GM21360 (cell line): ENCODE measurements at regions not wholly inside any gene's neighbourhood (a gene's known extent, or its start where the extent isn't known, plus 50 kb on each side); places are given as distances from the start of the nearest gene placed in this dataset.
A peak's percentile ranks its signal among the peaks of the same experiment; 100 is the strongest.
"Not testable (repeated sequence)": the region's sequence is repeated elsewhere in the genome, so short reads cannot be mapped to it uniquely, and the experiment has no call there.

Experiments used
- ATAC-seq: cut with Tn5 transposase; IDR thresholded peaks from one replicate; pipeline ENCODE4 v1.9.1; 2021; ENCODE audit warnings: mild to moderate bottlenecking, moderate library complexity; ENCODE audit not compliant: unreplicated experiment

GRCh38 chr12:14032191-14032590 is 50.8 kb upstream of the GRIN2B start:
- ATAC-seq = not testable (repeated sequence)

DNA sequence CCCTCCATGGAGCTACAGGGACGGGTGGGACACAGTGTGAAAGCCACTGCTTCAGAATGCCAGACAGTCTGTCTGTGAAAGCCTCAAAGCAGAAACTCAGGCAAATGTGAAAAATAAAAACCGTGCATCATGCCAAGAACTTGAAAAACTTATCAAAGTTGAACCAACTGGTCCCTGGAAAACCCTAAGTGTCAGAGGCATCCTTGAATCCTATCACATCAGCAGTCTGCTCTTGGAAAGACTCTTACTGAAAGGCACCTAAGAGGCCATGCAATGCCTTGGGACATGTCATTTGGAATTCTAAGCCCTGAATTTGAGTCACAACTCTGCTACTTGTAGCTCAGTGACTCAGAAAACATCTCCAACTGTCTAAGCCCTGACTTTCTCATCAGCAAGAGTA is 62.4 kb upstream of the GRIN2B start:
- no peak for ATAC-seq

GRCh38 chr12:14048941-14049545 is 67.6 kb upstream of the GRIN2B start:
- no peak for ATAC-seq

DNA sequence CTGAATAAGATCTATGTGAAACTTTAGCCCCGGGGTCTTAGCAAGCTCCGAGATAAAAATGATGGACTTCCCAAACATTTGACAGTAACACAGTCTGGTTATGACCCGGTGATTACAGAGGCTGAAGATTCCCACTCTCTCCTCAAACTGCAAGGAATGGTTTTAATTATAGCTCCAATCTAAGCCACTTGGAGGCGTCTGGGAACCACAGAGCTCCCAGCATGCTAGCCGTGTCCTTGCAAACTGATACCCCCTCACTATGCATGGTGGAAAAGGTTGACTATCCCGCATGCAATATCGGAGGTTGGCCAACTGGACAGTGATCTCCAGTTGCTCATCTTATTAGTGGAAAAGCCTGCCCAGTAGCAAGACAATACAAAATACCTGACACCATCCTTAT is 76.5 kb upstream of the GRIN2B start:
- ATAC-seq = no peak

- ATAC-seq = no peak
Observed at GRCh38 chr12:14058717-14059116, 77.3 kb upstream of the GRIN2B start.

DNA sequence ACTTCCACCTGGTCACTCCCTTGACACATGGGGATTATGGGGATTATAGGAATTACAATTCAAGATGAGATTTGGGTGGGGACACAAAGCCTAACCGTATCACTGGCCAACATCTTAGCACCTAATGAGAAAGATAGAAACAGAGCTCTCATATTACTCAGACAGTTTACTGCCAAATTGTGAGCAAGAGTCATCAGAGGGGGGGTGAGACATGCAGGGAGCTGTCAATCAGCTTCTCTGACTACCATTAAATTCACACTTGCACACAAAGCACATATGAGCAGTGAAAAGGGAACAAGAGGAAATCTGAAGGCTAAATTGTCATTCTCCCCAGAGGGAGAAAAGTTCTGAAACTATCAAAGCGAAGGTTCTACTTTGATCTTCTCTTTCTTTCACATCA is 78.1 kb upstream of the GRIN2B start:
- ATAC-seq = no peak

DNA sequence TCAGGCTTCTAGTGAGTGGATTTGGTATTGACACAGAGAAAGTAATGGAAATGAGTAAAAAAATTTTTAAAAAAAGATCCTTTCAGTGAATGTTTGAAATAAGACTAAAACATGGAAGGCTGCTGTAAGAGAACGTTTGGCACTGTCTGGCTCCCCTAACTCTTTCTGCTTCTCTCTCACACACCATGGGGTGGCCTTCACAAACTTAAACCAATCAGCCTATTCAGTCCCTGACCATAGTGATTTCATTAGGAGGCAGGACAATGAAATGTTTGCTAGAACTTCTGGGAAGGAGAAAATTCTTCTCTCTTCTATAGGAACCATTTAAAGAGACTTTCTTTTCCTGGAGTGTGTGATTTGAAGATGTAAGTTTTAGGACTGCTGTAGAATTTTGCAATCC is 84.2 kb upstream of the GRIN2B start:
- ATAC-seq = no peak

DNA sequence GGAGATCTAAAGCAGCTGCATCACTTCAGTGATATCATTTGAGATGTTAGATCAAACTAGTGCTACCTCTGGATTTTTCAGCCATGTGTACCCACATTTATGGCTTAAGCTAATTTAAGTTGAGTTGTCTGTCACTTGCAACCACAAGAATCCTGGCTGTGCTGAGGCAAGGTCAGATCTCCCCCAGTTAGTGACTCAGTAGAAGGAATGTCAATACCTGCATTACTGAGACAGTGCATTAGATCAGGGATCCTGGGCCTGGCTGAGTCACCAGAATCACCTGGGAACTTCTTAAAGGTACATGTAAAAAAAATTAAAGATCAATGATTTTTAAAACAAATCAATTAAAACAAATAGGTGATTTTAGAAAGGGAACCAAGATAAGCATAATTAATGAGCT is 84.6 kb upstream of the GRIN2B start:
- ATAC-seq = no peak

DNA sequence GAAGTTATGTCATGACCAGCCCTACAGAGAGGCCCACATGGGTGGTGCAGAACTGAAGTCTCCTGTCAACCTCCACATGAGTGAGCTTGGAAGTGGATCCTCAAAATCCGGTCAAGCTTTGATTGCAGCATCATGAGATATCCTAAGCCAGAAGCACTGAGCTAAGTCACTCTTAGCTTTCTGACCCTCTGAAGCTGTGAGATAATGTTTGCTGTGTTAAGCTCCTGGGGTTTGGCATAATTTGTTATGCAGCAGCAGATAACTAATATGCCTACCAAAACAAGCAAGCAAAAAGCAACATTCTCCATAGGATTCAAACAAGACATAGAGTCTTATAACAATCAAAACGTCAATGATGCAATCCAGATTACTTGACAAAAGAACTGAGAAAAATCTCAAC is 87.6 kb upstream of the GRIN2B start:
- no peak for ATAC-seq

DNA sequence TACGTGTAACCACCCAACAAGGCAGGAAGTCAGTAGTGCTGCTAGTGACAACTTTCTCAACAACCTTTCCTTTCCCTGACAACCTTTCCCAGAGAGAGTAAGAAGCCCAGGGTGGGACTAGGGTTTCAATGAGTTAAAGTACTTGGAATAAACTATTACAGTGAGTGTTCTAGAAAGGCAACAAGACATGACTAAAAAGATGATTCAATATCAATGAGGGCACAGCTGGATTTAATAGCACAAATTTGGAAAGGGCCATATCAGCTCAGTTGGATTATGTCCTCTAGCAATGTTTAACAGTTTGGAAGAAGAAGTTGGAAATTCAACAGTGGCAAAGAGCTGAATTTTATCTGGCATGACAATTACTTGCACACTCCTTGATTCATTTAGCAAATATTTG is 90.4 kb upstream of the GRIN2B start:
- ATAC-seq = no peak

DNA sequence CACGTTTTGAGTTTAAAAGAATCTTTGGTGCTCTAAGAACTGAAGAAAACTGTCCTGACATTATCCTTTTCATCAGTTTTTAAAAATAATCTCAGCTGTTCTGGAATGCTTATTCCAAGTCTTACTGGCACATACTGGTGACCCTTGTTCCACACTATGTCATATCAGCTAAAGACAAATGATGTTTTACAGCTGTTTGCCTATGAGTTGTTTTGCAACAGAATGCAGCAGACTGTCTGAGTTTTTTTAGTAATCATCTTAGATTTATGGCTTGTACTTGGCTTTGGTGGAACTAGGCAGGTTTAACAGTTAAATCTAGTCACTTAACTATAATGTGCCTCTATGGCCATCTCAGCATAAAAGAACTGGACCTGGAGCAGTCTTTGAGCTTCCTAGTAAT is 91.6 kb upstream of the GRIN2B start:
- no peak for ATAC-seq

DNA sequence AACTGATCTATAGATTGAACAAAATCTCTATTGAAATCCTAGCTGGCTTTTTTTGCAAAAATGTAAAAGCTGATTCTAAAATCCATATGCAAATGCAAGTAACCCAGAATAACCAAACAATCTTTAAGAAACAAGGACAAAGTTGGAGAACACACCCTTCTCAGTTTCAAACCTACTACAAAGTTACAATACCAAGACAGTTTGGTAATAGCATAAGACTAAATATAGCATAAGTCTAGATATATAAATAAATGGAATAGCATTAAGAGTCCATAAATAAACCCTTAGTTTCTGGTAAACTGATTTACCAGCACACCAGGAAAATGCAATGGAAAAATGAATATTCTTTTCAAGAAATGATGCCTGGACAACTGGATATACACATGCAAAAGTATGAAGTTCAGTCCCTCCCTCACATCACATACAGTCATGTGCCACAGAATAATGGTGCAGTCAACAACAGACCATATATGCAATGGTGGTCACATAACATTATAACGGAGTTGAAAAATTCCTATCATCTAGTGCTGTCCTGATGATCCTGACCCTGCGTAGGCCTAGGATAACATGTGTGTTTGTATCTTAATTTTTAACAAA is 94.5 kb upstream of the GRIN2B start:
- no peak for ATAC-seq

DNA sequence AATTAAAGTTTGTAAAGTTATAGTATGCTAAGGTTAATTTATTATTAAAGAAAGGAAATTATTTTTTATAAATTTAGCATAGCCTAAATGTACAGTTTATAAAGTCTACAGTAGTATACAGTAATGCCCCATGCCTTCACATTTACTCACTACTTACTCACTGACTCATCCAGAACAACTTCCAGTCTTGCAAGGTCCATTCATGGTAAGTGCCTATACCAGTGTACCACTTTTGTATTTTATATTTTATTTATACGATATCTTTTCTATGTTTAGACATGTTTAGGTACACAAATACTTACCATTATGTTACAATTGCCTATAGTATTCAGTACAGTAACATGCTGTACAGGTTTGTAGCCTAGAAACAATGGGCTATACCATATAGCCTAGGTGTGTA is 95.1 kb upstream of the GRIN2B start:
- ATAC-seq = no peak

GRCh38 chr12:14086838-14087237 is 105.4 kb upstream of the GRIN2B start:
- ATAC-seq = no peak

DNA sequence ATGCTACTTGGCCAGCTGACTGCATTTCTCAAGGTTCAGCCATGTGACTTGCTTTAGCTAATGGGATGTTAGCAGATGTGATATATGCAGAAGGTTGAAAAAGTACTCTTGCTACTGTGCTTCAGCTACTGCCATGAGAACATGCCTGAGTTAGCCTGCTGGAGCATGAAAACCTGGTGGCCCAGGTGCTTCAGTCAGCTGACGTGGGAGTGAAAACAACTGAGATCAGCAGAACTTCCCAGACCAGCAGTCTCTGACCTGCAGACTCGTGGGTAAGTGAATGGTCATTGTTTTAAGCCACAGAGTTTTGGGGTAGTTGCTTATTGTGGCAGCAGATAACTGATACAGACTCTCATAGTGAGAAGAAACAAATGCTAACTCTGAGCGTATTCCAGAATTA is 118.6 kb upstream of the GRIN2B start:
- ATAC-seq = no peak

DNA sequence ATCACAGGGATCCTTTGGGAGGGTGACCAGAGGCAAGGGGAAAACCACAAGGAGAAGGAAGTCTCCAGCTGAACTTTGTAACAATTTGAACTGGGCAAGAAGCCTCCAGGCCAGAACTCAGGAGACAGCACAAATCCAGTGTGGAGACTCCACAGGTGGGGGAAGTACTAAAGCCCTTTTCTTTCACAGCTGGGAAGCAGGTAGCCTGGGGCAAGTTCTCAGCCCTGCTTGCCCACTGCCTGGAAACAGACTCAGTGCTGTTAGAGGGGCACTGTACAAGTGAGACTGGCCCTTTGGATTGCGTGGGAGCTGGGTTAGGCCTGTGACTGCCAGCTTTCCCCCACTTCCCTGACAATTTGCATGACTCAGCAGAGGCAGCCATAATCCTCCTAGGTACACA is 120.2 kb upstream of the GRIN2B start:
- ATAC-seq = not testable (repeated sequence)

GRCh38 chr12:14111230-14111865 is 129.9 kb upstream of the GRIN2B start:
- ATAC-seq = peak; percentile 98

GRCh38 chr12:14113031-14113430 is 131.6 kb upstream of the GRIN2B start:
- no peak for ATAC-seq

DNA sequence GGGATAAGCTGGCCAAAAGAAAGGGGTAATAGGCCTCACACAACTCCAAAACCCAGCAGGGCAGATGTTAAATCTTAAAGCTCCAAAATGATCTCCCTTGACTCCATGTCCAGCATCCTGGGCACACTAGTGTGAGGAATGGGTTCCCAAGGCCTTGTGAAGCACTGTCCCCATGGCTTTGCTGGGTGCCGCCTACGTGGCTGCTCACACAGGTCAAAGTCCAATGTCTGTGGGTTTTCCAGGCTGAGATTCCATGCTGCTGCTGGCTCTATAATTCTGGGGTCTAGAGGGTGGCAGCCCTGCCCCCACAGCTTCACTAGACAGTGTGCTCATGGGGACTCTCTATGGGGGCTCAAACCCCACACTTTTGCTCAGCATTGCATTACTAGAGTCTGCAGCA is 145.3 kb upstream of the GRIN2B start:
- ATAC-seq = no peak

DNA sequence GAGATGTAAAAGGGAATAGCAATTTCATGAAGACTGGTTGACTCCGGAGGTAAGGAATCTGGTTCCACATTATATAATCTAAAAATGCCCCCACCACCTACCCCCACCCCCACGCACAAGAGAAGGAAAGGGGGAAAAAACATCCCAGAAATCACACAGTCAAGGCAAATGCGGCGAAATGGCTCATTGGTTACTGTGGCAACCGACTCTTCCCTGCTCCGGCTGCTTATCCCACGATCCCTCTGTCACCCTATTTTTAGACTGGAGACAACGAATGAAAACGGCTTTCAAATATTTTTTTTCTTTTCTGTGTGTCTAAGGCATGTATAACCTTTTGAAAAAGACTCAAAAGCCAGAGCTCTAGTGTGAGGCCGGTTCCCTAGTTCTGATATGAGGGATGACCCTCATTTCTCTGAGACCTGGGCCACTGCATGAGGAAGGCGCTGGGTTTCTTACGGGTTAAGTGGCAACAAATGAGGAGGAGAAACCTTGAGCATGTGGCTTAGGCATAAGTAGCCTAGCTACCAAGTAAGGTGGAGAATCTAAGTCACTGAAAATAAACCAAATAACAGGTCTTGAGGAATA is 148.3 kb upstream of the GRIN2B start:
- no peak for ATAC-seq

GRCh38 chr12:14135996-14136395 is 154.6 kb upstream of the GRIN2B start:
- no peak for ATAC-seq

GRCh38 chr12:14138495-14138894 is 157.1 kb upstream of the GRIN2B start:
- ATAC-seq = no peak
